ENCODE measurements at regions not wholly inside any gene's neighbourhood (a gene's known extent, or its start where the extent isn't known, plus 50 kb on each side); places are given as distances from the start of the nearest gene placed in this dataset.
"Not testable (repeated sequence)": the region's sequence is repeated elsewhere in the genome, so short reads cannot be mapped to it uniquely, and the experiment has no call there.

- no peak for DNase-seq (ENCODE audit: low spot score)
- peaks cover 40% of the 10 kb centered on the region for H3K4me1 Mint-ChIP-seq (ENCODE audit: low read depth)
- H3K9me3 Mint-ChIP-seq, result peaks cover under 1% of the 10 kb centered on the region
- no peak overlapping the region for H3K4me3 Mint-ChIP-seq
- intact Hi-C loops (cut with micrococcal nuclease), result no loop called here
- H3K27me3 Mint-ChIP-seq (ENCODE audit: insufficient read depth), result peaks cover 2% of the 10 kb centered on the region
- H3K27ac Mint-ChIP-seq, result peak overlapping the region; percentile 37
- peaks cover 1% of the 10 kb centered on the region for H3K36me3 Mint-ChIP-seq (ENCODE audit: low read depth)
These were observed 171.2 kb upstream of the OLIG3 start for GRCh38 chr6:137665342-137665934.

GRCh38 chr6:137666202-137666774, 172.1 kb upstream of the OLIG3 start:
- peaks cover 40% of the 10 kb centered on the region for H3K4me1 Mint-ChIP-seq (ENCODE audit: low read depth)
- H3K4me3 Mint-ChIP-seq, result peak overlapping the region; percentile 35
- intact Hi-C loops (cut with micrococcal nuclease), result loop anchor here (1.0 kb wide), 2 partner anchors 9 to 12 kb away; no protein-coding TSS in a partner anchor

GRCh38 chr6:137673603-137674002, 179.4 kb upstream of the OLIG3 start:
- H3K4me3 Mint-ChIP-seq, result no peak overlapping the region
- H3K4me1 Mint-ChIP-seq (ENCODE audit: low read depth), result peaks cover 39% of the 10 kb centered on the region
- no peak overlapping the region for H3K27ac Mint-ChIP-seq
- H3K27me3 Mint-ChIP-seq (ENCODE audit: insufficient read depth), result peaks cover 3% of the 10 kb centered on the region
- peaks cover 11% of the 10 kb centered on the region for H3K9me3 Mint-ChIP-seq
- peaks cover 8% of the 10 kb centered on the region for H3K36me3 Mint-ChIP-seq (ENCODE audit: low read depth)
- intact Hi-C loops (cut with micrococcal nuclease), result loop anchor here (10.0 kb wide), 1 partner anchor 1471 kb away; no protein-coding TSS in a partner anchor
- DNase-seq (ENCODE audit: low spot score), result no peak

More at GRCh38 chr6:137666202-137666774, 172.1 kb upstream of the OLIG3 start:
- Mint-ChIP-seq H3K36me3 (ENCODE audit: low read depth) (peaks cover 3% of the 10 kb centered on the region), H3K27me3 (ENCODE audit: insufficient read depth) (peaks cover 2% of the 10 kb centered on the region), H3K9me3 (peaks cover 6% of the 10 kb centered on the region), H3K27ac (peak overlapping the region; percentile 37)
- no peak for DNase-seq (ENCODE audit: low spot score)

- H3K4me1 Mint-ChIP-seq (ENCODE audit: low read depth), result peaks cover 63% of the 10 kb centered on the region
- peak overlapping the region; percentile 20 for H3K4me3 Mint-ChIP-seq
- peaks cover 3% of the 10 kb centered on the region for H3K27me3 Mint-ChIP-seq (ENCODE audit: insufficient read depth)
- peaks cover 12% of the 10 kb centered on the region for H3K36me3 Mint-ChIP-seq (ENCODE audit: low read depth)
- H3K9me3 Mint-ChIP-seq, result peaks cover 6% of the 10 kb centered on the region
- DNase-seq (ENCODE audit: low spot score), result no peak
- intact Hi-C loops (cut with micrococcal nuclease), result loop anchor here (1.0 to 10.0 kb wide), 5 partner anchors 298 to 1615 kb away; partner anchors contain the start of genes IFNGR1 and TXLNB
- H3K27ac Mint-ChIP-seq, result peak overlapping the region; percentile 88
These were observed 182.7 kb upstream of the OLIG3 start for GRCh38 chr6:137676888-137677287.

GRCh38 chr6:137677709-137678108, 183.5 kb upstream of the OLIG3 start:
- peak overlapping the region; percentile 88 for H3K27ac Mint-ChIP-seq
- intact Hi-C loops (cut with micrococcal nuclease), result loop anchor here (1.0 to 10.0 kb wide), 14 partner anchors 11 to 1615 kb away; partner anchors contain the start of genes IFNGR1 and TXLNB
- H3K36me3 Mint-ChIP-seq (ENCODE audit: low read depth), result peaks cover 12% of the 10 kb centered on the region
- H3K4me1 Mint-ChIP-seq (ENCODE audit: low read depth), result peaks cover 65% of the 10 kb centered on the region
- peaks cover 9% of the 10 kb centered on the region for H3K9me3 Mint-ChIP-seq
- no peak for DNase-seq (ENCODE audit: low spot score)
- peaks cover 2% of the 10 kb centered on the region for H3K27me3 Mint-ChIP-seq (ENCODE audit: insufficient read depth)
- no peak overlapping the region for H3K4me3 Mint-ChIP-seq

GRCh38 chr6:137678451-137678850, 184.3 kb upstream of the OLIG3 start:
- Mint-ChIP-seq H3K9me3 (peaks cover 9% of the 10 kb centered on the region), H3K4me1 (ENCODE audit: low read depth) (peaks cover 63% of the 10 kb centered on the region), H3K4me3 (peak overlapping the region; percentile 19), H3K36me3 (ENCODE audit: low read depth) (peaks cover 12% of the 10 kb centered on the region), H3K27me3 (ENCODE audit: insufficient read depth) (no peaks in the 10 kb centered on the region), H3K27ac (peak overlapping the region; percentile 85)
- no peak for DNase-seq (ENCODE audit: low spot score)
- intact Hi-C loops (cut with micrococcal nuclease), result loop anchor here (1.0 to 10.0 kb wide), 12 partner anchors 12 to 1614 kb away; partner anchors contain the start of genes IFNGR1 and TXLNB

GRCh38 chr6:137680705-137681346, 186.2 kb upstream of the TNFAIP3 start:
- Mint-ChIP-seq H3K4me3 (peak overlapping the region; percentile 31), H3K27ac (peak overlapping the region; percentile 66), H3K36me3 (ENCODE audit: low read depth) (peaks cover 7% of the 10 kb centered on the region), H3K9me3 (peaks cover 4% of the 10 kb centered on the region), H3K27me3 (ENCODE audit: insufficient read depth) (no peaks in the 10 kb centered on the region), H3K4me1 (ENCODE audit: low read depth) (peaks cover 66% of the 10 kb centered on the region)
- DNase-seq (ENCODE audit: low spot score), result no peak
- intact Hi-C loops (cut with micrococcal nuclease), result no loop called here

GRCh38 chr6:137681445-137682009, 185.5 kb upstream of the TNFAIP3 start:
- DNase-seq (ENCODE audit: low spot score), result no peak
- H3K4me3 Mint-ChIP-seq, result no peak overlapping the region
- peaks cover 69% of the 10 kb centered on the region for H3K4me1 Mint-ChIP-seq (ENCODE audit: low read depth)
- peaks cover 8% of the 10 kb centered on the region for H3K9me3 Mint-ChIP-seq
- H3K36me3 Mint-ChIP-seq (ENCODE audit: low read depth), result peaks cover 8% of the 10 kb centered on the region
- H3K27me3 Mint-ChIP-seq (ENCODE audit: insufficient read depth), result no peaks in the 10 kb centered on the region
- intact Hi-C loops (cut with micrococcal nuclease), result no loop called here
- no peak overlapping the region for H3K27ac Mint-ChIP-seq

- intact Hi-C loops (cut with micrococcal nuclease); DNase-seq (ENCODE audit: low spot score); H3K27me3 Mint-ChIP-seq (ENCODE audit: insufficient read depth); H3K27ac Mint-ChIP-seq; H3K9me3 Mint-ChIP-seq; H3K4me3 Mint-ChIP-seq: not testable (repeated sequence)
- Mint-ChIP-seq H3K4me1 (ENCODE audit: low read depth) (peaks cover 69% of the 10 kb centered on the region), H3K36me3 (ENCODE audit: low read depth) (peaks cover 10% of the 10 kb centered on the region)
These were observed 184.4 kb upstream of the TNFAIP3 start for GRCh38 chr6:137682658-137683057.

- H3K4me3 Mint-ChIP-seq, result no peak overlapping the region
These were observed 183.1 kb upstream of the TNFAIP3 start for GRCh38 chr6:137683916-137684315.

GRCh38 chr6:137685798-137686375, 181.2 kb upstream of the TNFAIP3 start:
- Mint-ChIP-seq H3K9me3 (peaks cover 18% of the 10 kb centered on the region), H3K27ac (no peak overlapping the region), H3K4me3 (no peak overlapping the region), H3K36me3 (ENCODE audit: low read depth) (peaks cover 8% of the 10 kb centered on the region), H3K4me1 (ENCODE audit: low read depth) (peaks cover 68% of the 10 kb centered on the region), H3K27me3 (ENCODE audit: insufficient read depth) (no peaks in the 10 kb centered on the region)
- intact Hi-C loops (cut with micrococcal nuclease), result loop anchor here (1.0 kb wide), 1 partner anchor 13 kb away; no protein-coding TSS in a partner anchor
- DNase-seq (ENCODE audit: low spot score), result no peak

More at GRCh38 chr6:137683916-137684315, 183.1 kb upstream of the TNFAIP3 start:
- H3K4me1 Mint-ChIP-seq (ENCODE audit: low read depth), result peaks cover 69% of the 10 kb centered on the region
- H3K27me3 Mint-ChIP-seq (ENCODE audit: insufficient read depth), result no peaks in the 10 kb centered on the region
- DNase-seq (ENCODE audit: low spot score), result no peak
- peaks cover 8% of the 10 kb centered on the region for H3K36me3 Mint-ChIP-seq (ENCODE audit: low read depth)
- H3K27ac Mint-ChIP-seq, result no peak overlapping the region
- intact Hi-C loops (cut with micrococcal nuclease), result no loop called here
- H3K9me3 Mint-ChIP-seq, result peaks cover 9% of the 10 kb centered on the region

- Mint-ChIP-seq H3K27me3 (ENCODE audit: insufficient read depth) (no peaks in the 10 kb centered on the region), H3K27ac (no peak overlapping the region), H3K36me3 (ENCODE audit: low read depth) (peaks cover 8% of the 10 kb centered on the region), H3K4me1 (ENCODE audit: low read depth) (peaks cover 60% of the 10 kb centered on the region), H3K9me3 (peaks cover 22% of the 10 kb centered on the region), H3K4me3 (no peak overlapping the region)
- intact Hi-C loops (cut with micrococcal nuclease), result loop anchor here (1.0 kb wide), 1 partner anchor 9 kb away; no protein-coding TSS in a partner anchor
- DNase-seq (ENCODE audit: low spot score), result no peak
These were observed 179.2 kb upstream of the TNFAIP3 start for GRCh38 chr6:137687818-137688217.
